ENCODE measurements at regions not wholly inside any gene's neighbourhood (a gene's known extent, or its start where the extent isn't known, plus 50 kb on each side); places are given as distances from the start of the nearest gene placed in this dataset.

DNA sequence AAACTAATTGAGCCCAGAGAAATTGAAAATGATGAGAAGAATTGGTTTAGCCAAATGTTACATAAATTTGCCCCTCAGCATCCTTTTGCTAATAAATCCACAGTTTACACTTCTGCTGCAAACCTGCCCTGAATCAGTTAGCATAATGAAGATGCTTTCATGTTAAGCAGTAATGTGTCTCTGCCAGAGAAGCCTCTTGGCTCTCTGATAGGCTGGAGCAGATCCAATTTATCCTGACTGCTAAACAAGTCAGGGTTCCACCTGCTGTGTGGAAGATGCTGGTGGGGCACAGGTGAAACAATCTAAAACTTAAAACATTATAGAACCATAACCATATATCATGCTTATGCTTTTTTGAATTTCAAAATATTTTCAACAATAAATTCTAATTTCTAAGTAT is 946.8 kb downstream of the OTOL1 start:
- Histone ChIP-seq H3K36me3 (replicated peaks; ENCODE audit: control insufficient read depth, insufficient read depth, low read length) (no peaks in the 10 kb centered on the region), H3K27me3 (ENCODE audit: control insufficient read depth, insufficient read depth, low read length) (no peaks in the 10 kb centered on the region), H3K4me3 (ENCODE audit: insufficient read depth, low read depth, low read length) (no peak overlapping the region)
- no peak for DNase-seq

GRCh38 chr3:162468791-162469190 is 972.2 kb downstream of the OTOL1 start:
- Histone ChIP-seq H3K36me3 (replicated peaks; ENCODE audit: control insufficient read depth, insufficient read depth, low read length) (no peaks in the 10 kb centered on the region), H3K4me3 (ENCODE audit: insufficient read depth, low read depth, low read length) (no peak overlapping the region), H3K27me3 (ENCODE audit: control insufficient read depth, insufficient read depth, low read length) (no peaks in the 10 kb centered on the region)
- DNase-seq = no peak

DNA sequence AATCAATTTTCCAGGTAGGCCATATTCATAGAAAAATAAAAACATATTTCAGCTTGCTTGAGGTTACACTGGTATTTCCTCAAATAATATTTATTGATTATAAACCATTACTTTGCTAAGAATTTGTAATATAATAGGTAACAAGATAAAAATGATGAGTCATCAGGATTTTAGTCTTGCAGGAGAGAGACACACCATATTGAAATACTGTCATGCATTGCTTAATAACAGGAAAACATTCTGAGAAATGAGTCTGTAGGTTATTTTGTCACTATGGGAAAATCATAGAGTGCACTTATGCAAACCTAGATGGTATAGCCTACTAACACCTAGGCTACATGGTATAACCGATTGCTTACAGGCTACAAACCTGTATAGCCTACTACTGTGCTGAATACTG is 990.5 kb downstream of the OTOL1 start:
- DNase-seq = no peak
- Histone ChIP-seq H3K4me3 (ENCODE audit: insufficient read depth, low read depth, low read length) (no peak overlapping the region), H3K27me3 (ENCODE audit: control insufficient read depth, insufficient read depth, low read length) (no peaks in the 10 kb centered on the region), H3K36me3 (replicated peaks; ENCODE audit: control insufficient read depth, insufficient read depth, low read length) (no peaks in the 10 kb centered on the region)

- H3K36me3 ChIP-seq (replicated peaks; ENCODE audit: control insufficient read depth, insufficient read depth, low read length) = no peaks in the 10 kb centered on the region
- H3K4me3 ChIP-seq (ENCODE audit: insufficient read depth, low read depth, low read length) = no peak overlapping the region
- no peaks in the 10 kb centered on the region for H3K27me3 ChIP-seq (ENCODE audit: control insufficient read depth, insufficient read depth, low read length)
- no peak for DNase-seq
Observed at GRCh38 chr3:162489853-162490252, 993.2 kb downstream of the OTOL1 start.

DNA sequence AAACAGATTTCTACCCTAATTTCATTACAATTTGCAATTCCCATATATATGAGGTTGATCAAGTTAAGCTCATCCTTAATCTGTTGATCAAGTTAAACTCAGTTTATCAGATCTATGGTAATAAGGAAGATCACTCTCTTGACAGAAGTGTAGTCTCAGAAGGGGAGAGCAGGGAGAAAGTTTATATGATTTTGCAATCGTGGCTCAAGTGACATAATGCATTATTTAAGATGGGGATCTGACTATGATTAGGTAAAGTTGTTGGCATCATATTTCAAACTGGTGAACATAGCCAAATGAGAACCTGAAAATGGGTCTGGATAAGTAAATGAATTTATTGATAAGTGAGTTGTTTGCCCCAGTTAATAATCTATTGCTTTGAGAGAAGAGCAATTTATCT is 995.3 kb downstream of the OTOL1 start:
- Histone ChIP-seq H3K4me3 (ENCODE audit: insufficient read depth, low read depth, low read length) (no peak overlapping the region), H3K27me3 (ENCODE audit: control insufficient read depth, insufficient read depth, low read length) (no peaks in the 10 kb centered on the region), H3K36me3 (replicated peaks; ENCODE audit: control insufficient read depth, insufficient read depth, low read length) (no peaks in the 10 kb centered on the region)
- no peak for DNase-seq

DNA sequence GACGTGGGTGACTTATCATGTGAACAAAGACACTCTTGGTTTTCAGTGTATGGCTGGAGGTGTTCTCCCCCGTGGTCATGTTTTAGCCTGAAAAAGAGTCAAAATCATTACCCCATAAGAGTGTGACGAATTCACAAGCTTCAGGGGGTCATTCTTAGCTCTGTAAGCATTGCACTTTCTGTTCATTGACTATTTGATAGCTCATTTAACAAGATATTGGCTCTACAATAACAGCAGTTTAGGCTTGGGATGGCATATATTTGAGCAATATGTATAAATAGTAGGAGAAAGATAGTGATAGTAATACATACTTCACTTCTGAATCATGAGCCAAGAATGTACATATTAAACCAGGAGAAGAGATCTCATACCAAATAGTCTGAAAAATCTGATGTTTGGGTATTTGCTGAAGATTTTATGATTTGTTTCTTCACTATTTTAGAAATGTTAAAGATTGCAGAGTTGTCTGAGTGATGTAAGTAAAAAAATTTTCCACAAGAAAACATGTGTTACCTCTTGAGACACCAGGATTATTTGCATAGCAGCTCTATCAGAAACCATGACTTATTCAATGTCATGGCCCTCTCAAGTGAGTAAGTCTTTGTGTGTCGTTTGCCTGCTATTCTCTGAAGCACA is 996.0 kb downstream of the OTOL1 start:
- Histone ChIP-seq H3K27me3 (ENCODE audit: control insufficient read depth, insufficient read depth, low read length) (no peaks in the 10 kb centered on the region), H3K36me3 (replicated peaks; ENCODE audit: control insufficient read depth, insufficient read depth, low read length) (no peaks in the 10 kb centered on the region), H3K4me3 (ENCODE audit: insufficient read depth, low read depth, low read length) (no peak overlapping the region)
- no peak for DNase-seq

- no peak overlapping the region for H3K4me3 ChIP-seq (ENCODE audit: insufficient read depth, low read depth, low read length)
- H3K36me3 ChIP-seq (replicated peaks; ENCODE audit: control insufficient read depth, insufficient read depth, low read length) = no peaks in the 10 kb centered on the region
- no peak for DNase-seq
- H3K27me3 ChIP-seq (ENCODE audit: control insufficient read depth, insufficient read depth, low read length) = no peaks in the 10 kb centered on the region
Observed at GRCh38 chr3:162498626-162499025, 1002.0 kb downstream of the OTOL1 start.

DNA sequence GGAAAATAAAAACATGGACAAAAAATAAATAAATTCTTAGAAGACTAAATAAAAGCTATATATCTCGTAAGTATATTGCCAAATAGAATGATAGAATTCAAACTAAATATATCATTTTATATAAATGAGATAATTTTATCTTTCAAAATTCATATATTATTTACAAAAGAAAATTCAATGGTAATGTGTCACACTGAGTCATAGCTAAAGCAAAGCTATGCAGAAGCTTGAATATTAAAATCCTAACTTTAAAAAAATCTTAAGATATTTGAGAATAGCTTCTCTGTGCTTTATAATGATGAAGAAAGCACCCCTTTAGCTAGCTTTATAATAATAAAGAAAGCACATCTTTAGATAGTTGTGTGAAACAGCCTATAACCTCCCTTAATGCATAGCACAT is 1010.8 kb downstream of the OTOL1 start:
- DNase-seq = no peak
- no peaks in the 10 kb centered on the region for H3K36me3 ChIP-seq (replicated peaks; ENCODE audit: control insufficient read depth, insufficient read depth, low read length)

DNA sequence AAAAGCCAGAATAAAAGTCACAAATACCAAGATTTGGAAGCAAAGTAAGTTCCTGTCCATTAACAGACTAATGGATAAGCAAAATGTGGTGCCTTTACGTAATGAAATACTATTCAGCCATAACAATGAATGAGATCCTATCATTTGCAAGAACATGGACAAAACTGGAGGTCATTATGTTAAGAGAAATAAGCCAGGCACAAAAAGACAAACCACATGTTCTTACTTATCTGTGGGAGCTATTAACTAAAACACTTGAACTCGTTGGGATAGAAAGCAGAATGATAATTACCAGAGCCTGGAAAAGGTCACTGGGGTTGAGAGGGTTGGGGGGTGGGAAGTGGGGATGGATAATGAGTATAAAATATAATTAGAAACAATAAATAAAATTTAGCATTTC is 1015.9 kb downstream of the OTOL1 start:
- no peaks in the 10 kb centered on the region for H3K27me3 ChIP-seq (ENCODE audit: control insufficient read depth, insufficient read depth, low read length)

More for the DNA sequence above, 1010.8 kb downstream of the OTOL1 start:
- no peaks in the 10 kb centered on the region for H3K27me3 ChIP-seq (ENCODE audit: control insufficient read depth, insufficient read depth, low read length)
- H3K4me3 ChIP-seq (ENCODE audit: insufficient read depth, low read depth, low read length) = no peak overlapping the region

GRCh38 chr3:162517110-162517509 is 1020.5 kb downstream of the OTOL1 start:
- no peak for DNase-seq
- no peaks in the 10 kb centered on the region for H3K27me3 ChIP-seq (ENCODE audit: control insufficient read depth, insufficient read depth, low read length)
- H3K4me3 ChIP-seq (ENCODE audit: insufficient read depth, low read depth, low read length) = no peak overlapping the region
- H3K36me3 ChIP-seq (replicated peaks; ENCODE audit: control insufficient read depth, insufficient read depth, low read length) = no peaks in the 10 kb centered on the region

More for the DNA sequence above, 1015.9 kb downstream of the OTOL1 start:
- no peak for DNase-seq
- H3K36me3 ChIP-seq (replicated peaks; ENCODE audit: control insufficient read depth, insufficient read depth, low read length) = no peaks in the 10 kb centered on the region
- no peak overlapping the region for H3K4me3 ChIP-seq (ENCODE audit: insufficient read depth, low read depth, low read length)

GRCh38 chr3:162521669-162522068 is 1025.1 kb downstream of the OTOL1 start:
- H3K4me3 ChIP-seq (ENCODE audit: insufficient read depth, low read depth, low read length) = no peak overlapping the region
- DNase-seq = no peak
- no peaks in the 10 kb centered on the region for H3K27me3 ChIP-seq (ENCODE audit: control insufficient read depth, insufficient read depth, low read length)
- no peaks in the 10 kb centered on the region for H3K36me3 ChIP-seq (replicated peaks; ENCODE audit: control insufficient read depth, insufficient read depth, low read length)

GRCh38 chr3:162525066-162525742 is 1028.6 kb downstream of the OTOL1 start:
- Histone ChIP-seq H3K36me3 (replicated peaks; ENCODE audit: control insufficient read depth, insufficient read depth, low read length) (no peaks in the 10 kb centered on the region), H3K27me3 (ENCODE audit: control insufficient read depth, insufficient read depth, low read length) (no peaks in the 10 kb centered on the region), H3K4me3 (ENCODE audit: insufficient read depth, low read depth, low read length) (no peak overlapping the region)
- DNase-seq = no peak

GRCh38 chr3:162525771-162526170 is 1029.2 kb downstream of the OTOL1 start:
- no peak for DNase-seq
- no peaks in the 10 kb centered on the region for H3K36me3 ChIP-seq (replicated peaks; ENCODE audit: control insufficient read depth, insufficient read depth, low read length)
- H3K4me3 ChIP-seq (ENCODE audit: insufficient read depth, low read depth, low read length) = no peak overlapping the region
- no peaks in the 10 kb centered on the region for H3K27me3 ChIP-seq (ENCODE audit: control insufficient read depth, insufficient read depth, low read length)

DNA sequence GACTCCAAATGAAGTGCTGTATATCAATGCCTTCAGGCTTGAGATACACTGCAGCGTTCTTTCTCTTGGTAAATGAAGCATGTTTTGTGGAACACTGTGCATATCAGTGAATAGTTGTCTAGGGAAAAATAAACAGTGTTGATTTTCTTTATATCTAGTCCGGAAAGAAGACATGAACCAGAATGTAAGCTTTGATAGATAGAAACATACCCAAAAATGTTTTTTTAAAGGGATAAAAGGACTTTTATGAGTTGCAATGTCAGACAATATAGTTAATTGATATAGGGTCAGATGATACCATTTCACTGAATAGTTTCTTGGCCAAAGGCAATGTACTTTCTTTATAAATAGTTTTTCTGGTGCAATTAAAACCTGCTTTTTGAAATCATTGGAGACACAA is 1037.8 kb downstream of the OTOL1 start:
- Histone ChIP-seq H3K27me3 (ENCODE audit: control insufficient read depth, insufficient read depth, low read length) (no peaks in the 10 kb centered on the region), H3K4me3 (ENCODE audit: insufficient read depth, low read depth, low read length) (no peak overlapping the region), H3K36me3 (replicated peaks; ENCODE audit: control insufficient read depth, insufficient read depth, low read length) (no peaks in the 10 kb centered on the region)
- DNase-seq = no peak

DNA sequence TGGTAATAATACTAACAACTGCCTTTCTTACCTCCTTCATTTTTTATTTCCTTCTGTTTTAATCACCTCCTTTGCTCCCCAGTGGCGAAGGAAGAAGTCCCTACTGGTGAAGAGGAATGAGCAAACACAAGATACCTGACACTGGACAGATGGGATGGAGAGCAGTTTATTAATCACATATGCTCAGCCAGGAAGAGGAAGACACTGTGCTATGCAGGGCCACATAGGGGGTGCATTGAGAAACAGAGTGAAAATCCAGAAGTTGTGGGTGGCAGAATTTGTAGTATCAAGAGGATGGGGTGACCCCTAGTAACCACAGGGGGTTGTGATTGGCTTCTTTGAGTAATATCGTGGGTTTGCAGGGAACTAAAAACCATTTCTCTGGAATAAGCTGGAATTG is 1041.9 kb downstream of the OTOL1 start:
- no peaks in the 10 kb centered on the region for H3K36me3 ChIP-seq (replicated peaks; ENCODE audit: control insufficient read depth, insufficient read depth, low read length)
- no peaks in the 10 kb centered on the region for H3K27me3 ChIP-seq (ENCODE audit: control insufficient read depth, insufficient read depth, low read length)
- DNase-seq = no peak
- no peak overlapping the region for H3K4me3 ChIP-seq (ENCODE audit: insufficient read depth, low read depth, low read length)
